ENCODE measurements at regions not wholly inside any gene's neighbourhood (a gene's known extent, or its start where the extent isn't known, plus 50 kb on each side); places are given as distances from the start of the nearest gene placed in this dataset.

DNA sequence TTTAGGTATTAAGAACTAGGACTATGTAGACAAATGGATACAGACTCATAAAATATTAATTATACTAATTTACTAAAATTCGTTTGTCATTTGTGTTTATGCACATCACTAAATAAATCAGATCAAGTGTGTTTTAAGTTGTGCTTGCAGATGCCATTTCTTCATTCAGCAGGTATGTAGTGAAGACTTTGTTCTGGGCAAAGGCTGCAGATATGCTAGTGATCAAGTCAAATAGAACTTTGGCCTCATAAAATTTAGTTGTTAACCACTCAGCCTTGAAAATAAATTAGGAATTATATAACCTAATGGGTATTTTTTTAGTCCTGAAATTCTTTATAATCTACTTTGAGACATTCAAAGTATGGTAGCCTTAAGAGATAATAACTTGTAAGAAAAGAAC lies 80.4 kb upstream of the TRPC4 start:
- intact Hi-C loops (cut with DNase I, micrococcal nuclease): no loop called here
- no peaks in the 10 kb centered on the region for H3K36me3 ChIP-seq (ENCODE audit: insufficient read depth, low read length)
- POLR2A ChIA-PET: no interaction called here
- Mint-ChIP-seq H3K4me3 (no peak overlapping the region), H3K27me3 (no peaks in the 10 kb centered on the region), H3K9me3 (no peaks in the 10 kb centered on the region), H3K4me1 (ENCODE audit: low read depth) (no peaks in the 10 kb centered on the region), H3K27ac (no peak overlapping the region), H3K36me3 (ENCODE audit: low read depth) (no peaks in the 10 kb centered on the region)
- CTCF ChIA-PET: no interaction called here
- H3K27ac ChIP-seq (ENCODE audit: low read depth in 1 of 2, low read length in 2 of 2): no peak overlapping the region
- DNase-seq (no peak), ATAC-seq (ENCODE audit: poor library complexity) (no peak)
- no peak overlapping the region for H3K4me3 ChIP-seq (ENCODE audit: low read length)
- peaks cover 0 to 4% of the 10 kb centered on the region in 2 experiments for H3K9me3 ChIP-seq (ENCODE audit: control insufficient read depth in 1 of 2, insufficient read depth in 1 of 2, low read length in 2 of 2)
- no peaks in the 10 kb centered on the region for H3K4me1 ChIP-seq (ENCODE audit: insufficient read depth, low read length)
- no peaks in the 10 kb centered on the region for H3K27me3 ChIP-seq (ENCODE audit: control insufficient read depth in 1 of 2, insufficient read depth in 2 of 2, low read length in 2 of 2)
- TF ChIP-seq, protein P1, sequence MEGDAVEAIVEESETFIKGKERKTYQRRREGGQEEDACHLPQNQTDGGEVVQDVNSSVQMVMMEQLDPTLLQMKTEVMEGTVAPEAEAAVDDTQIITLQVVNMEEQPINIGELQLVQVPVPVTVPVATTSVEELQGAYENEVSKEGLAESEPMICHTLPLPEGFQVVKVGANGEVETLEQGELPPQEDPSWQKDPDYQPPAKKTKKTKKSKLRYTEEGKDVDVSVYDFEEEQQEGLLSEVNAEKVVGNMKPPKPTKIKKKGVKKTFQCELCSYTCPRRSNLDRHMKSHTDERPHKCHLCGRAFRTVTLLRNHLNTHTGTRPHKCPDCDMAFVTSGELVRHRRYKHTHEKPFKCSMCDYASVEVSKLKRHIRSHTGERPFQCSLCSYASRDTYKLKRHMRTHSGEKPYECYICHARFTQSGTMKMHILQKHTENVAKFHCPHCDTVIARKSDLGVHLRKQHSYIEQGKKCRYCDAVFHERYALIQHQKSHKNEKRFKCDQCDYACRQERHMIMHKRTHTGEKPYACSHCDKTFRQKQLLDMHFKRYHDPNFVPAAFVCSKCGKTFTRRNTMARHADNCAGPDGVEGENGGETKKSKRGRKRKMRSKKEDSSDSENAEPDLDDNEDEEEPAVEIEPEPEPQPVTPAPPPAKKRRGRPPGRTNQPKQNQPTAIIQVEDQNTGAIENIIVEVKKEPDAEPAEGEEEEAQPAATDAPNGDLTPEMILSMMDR (IDR thresholded peaks at IDR 0.05): no peak

DNA sequence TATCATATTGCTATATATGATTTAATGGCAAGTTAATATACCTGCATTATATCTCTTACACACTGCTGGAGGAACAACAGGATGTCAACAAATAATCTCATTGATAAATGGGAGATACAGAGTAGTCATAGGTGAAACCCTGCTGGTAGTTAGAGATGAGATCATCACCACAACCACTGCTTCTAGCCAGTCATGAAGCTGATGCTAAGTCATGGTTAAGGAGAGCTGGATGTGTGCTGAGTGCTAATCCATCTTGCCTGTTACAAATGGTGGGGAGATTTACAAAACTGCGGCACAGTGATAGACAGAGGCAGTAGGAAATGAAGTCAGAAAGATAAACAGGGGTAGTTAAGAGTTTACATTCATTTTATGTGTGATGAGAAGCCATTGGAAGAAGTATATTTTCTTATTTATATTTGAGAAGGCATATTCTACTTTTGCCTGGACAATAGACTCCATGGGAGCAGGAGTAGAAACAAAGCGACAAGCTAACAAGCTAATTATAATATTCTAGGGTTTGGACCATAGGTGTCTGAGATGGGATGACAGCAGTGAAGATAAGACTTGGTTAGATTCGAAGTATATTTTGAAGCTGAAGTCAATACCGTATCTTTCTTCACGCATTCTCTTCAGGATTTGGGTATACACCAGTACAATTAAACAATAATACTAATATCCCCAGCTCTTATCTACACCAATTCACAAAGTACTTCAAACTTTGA lies 78.0 kb upstream of the TRPC4 start:
- H3K27ac ChIP-seq (ENCODE audit: low read depth in 1 of 2, low read length in 2 of 2): no peak overlapping the region
- H3K27ac Mint-ChIP-seq: no peak overlapping the region
- H3K4me3 Mint-ChIP-seq: no peak overlapping the region
- ChIA-PET CTCF (no interaction called here), POLR2A (no interaction called here)
- TF ChIP-seq, protein P1 (IDR thresholded peaks at IDR 0.05): no peak
- no peaks in the 10 kb centered on the region for H3K27me3 ChIP-seq (ENCODE audit: control insufficient read depth in 1 of 2, insufficient read depth in 2 of 2, low read length in 2 of 2)
- ATAC-seq (ENCODE audit: poor library complexity) (no peak), DNase-seq (no peak)
- H3K4me1 ChIP-seq (ENCODE audit: insufficient read depth, low read length): no peaks in the 10 kb centered on the region
- no peaks in the 10 kb centered on the region for H3K27me3 Mint-ChIP-seq
- no peaks in the 10 kb centered on the region for H3K36me3 Mint-ChIP-seq (ENCODE audit: low read depth)
- H3K4me3 ChIP-seq (ENCODE audit: low read length): no peak overlapping the region
- H3K4me1 Mint-ChIP-seq (ENCODE audit: low read depth): no peaks in the 10 kb centered on the region
- intact Hi-C loops (cut with DNase I, micrococcal nuclease): no loop called here
- H3K9me3 Mint-ChIP-seq: peaks cover 3% of the 10 kb centered on the region
- no peaks in the 10 kb centered on the region for H3K36me3 ChIP-seq (ENCODE audit: insufficient read depth, low read length)
- H3K9me3 ChIP-seq (ENCODE audit: control insufficient read depth in 1 of 2, insufficient read depth in 1 of 2, low read length in 2 of 2): no peaks in the 10 kb centered on the region

DNA sequence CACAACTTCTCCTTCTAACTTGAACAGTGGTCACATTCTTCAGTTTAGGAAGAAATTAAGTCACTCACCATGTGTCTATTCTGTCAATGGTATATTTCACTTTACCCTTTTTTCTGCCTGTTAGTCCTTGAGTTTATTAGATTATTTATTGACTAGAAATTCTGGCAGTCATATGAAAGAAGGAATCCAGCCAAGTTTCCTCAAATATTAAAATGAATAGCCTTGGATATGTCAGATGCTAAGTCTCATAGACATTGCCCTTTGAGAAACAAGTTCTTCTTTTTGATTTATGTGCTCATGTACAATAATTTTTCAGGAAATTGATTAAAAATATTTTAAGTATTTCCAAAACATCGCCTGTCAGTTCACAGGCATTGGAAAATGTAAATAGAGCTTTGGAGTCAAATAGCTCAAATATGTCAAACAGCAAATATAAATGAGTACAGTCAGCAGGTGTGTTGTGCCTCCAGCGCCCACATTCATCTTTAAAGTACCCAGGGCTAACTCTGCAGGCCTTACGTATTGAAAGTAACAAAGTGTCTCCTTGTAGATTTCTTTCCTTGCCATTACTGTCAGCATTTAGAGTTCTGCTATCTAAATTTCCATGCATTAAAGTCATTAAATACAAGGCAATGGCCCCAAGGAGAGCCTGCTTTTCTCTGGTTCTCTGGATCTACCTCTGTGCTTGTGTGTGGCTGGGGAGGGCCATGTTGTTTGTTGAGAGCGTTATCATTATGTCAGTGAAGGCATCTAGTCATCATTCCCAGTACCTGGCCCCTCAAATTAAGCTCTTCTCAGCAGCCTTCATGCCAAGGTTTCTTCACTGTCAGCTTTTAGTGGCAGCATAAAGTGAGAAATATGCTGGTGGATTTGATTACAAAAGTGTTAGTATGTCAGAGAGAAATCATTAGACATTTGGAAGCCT lies 76.3 kb upstream of the TRPC4 start:
- DNase-seq (no peak), ATAC-seq (ENCODE audit: poor library complexity) (no peak)
- Histone ChIP-seq H3K4me1 (ENCODE audit: insufficient read depth, low read length) (no peaks in the 10 kb centered on the region), H3K27me3 (ENCODE audit: control insufficient read depth in 1 of 2, insufficient read depth in 2 of 2, low read length in 2 of 2) (no peaks in the 10 kb centered on the region), H3K36me3 (ENCODE audit: insufficient read depth, low read length) (no peaks in the 10 kb centered on the region), H3K27ac (ENCODE audit: low read depth in 1 of 2, low read length in 2 of 2) (no peak overlapping the region), H3K4me3 (ENCODE audit: low read length) (no peak overlapping the region), H3K9me3 (ENCODE audit: control insufficient read depth in 1 of 2, insufficient read depth in 1 of 2, low read length in 2 of 2) (no peaks in the 10 kb centered on the region)
- no peaks in the 10 kb centered on the region for H3K27me3 Mint-ChIP-seq
- no peaks in the 10 kb centered on the region for H3K36me3 Mint-ChIP-seq (ENCODE audit: low read depth)
- ChIA-PET CTCF (no interaction called here), POLR2A (no interaction called here)
- peaks cover 3% of the 10 kb centered on the region for H3K9me3 Mint-ChIP-seq
- intact Hi-C loops (cut with DNase I, micrococcal nuclease): no loop called here
- TF ChIP-seq, protein P1 (IDR thresholded peaks at IDR 0.05): no peak
- no peaks in the 10 kb centered on the region for H3K4me1 Mint-ChIP-seq (ENCODE audit: low read depth)
- H3K4me3 Mint-ChIP-seq: no peak overlapping the region
- no peak overlapping the region for H3K27ac Mint-ChIP-seq

All from CD4-positive, alpha-beta T cell (primary cell).